Astrocyte (in vitro differentiated cells and primary cell): ENCODE measurements at regions not wholly inside any gene's neighbourhood (a gene's known extent, or its start where the extent isn't known, plus 50 kb on each side); places are given as distances from the start of the nearest gene placed in this dataset.
A peak's percentile ranks its signal among the peaks of the same experiment; 100 is the strongest.

Experiments
- DNase-seq: peaks from one replicate; pipeline ENCODE4 v3.0.0-alpha.2; 2010; ENCODE audit warnings: low read depth
- FAIRE-seq: peaks from 2 replicates; lab custom pipeline; 2011; peaks lifted over from hg19 to GRCh38; lab: Jason Lieb, UNC
- H2AFZ ChIP-seq: 2 replicates; pipeline ENCODE4 v1.6.0; 2012; ENCODE audit warnings: low read depth, low read length, inconsistent platforms
- H3K27ac ChIP-seq: 2 replicates; pipeline ENCODE4 v1.5.1; 2011; ENCODE audit warnings: low read depth, low read length, inconsistent platforms
- H3K27me3 ChIP-seq: 2 replicates; pipeline ENCODE4 v1.6.0; 2011; ENCODE audit warnings: low read length, inconsistent platforms; ENCODE audit not compliant: insufficient read depth
- H3K36me3 ChIP-seq: 2 replicates; pipeline ENCODE4 v1.5.1; 2011; ENCODE audit warnings: low read length, inconsistent platforms; ENCODE audit not compliant: insufficient read depth
- H3K4me1 ChIP-seq: 2 replicates; pipeline ENCODE4 v1.5.1; 2011; ENCODE audit warnings: low read length, inconsistent platforms; ENCODE audit not compliant: insufficient read depth
- H3K4me2 ChIP-seq: 2 replicates; pipeline ENCODE4 v1.6.0; 2012; ENCODE audit warnings: low read length, inconsistent platforms
- H3K4me3 ChIP-seq: 2 replicates; pipeline ENCODE4 v1.5.1; 2011; ENCODE audit warnings: low read depth, mild to moderate bottlenecking, low read length, inconsistent platforms; ENCODE audit not compliant: insufficient read depth
- H3K79me2 ChIP-seq: 2 replicates; pipeline ENCODE4 v1.6.0; 2012; ENCODE audit warnings: mild to moderate bottlenecking, low read length, inconsistent platforms; ENCODE audit not compliant: insufficient read depth
- H3K9ac ChIP-seq: 2 replicates; pipeline ENCODE4 v1.6.0; 2012; ENCODE audit warnings: mild to moderate bottlenecking, low read length, inconsistent platforms
- H3K9me3 ChIP-seq: 2 replicates; pipeline ENCODE4 v1.5.1; 2012; ENCODE audit warnings: low read depth, mild to moderate bottlenecking, low read length, inconsistent platforms; ENCODE audit not compliant: insufficient read depth
- H4K20me1 ChIP-seq: 2 replicates; pipeline ENCODE4 v1.6.0; 2012; ENCODE audit warnings: low read length, inconsistent platforms; ENCODE audit not compliant: insufficient read depth
- H3K27ac Mint-ChIP-seq: one replicate; pipeline ENCODE4 v1.8.0; 2021; ENCODE audit warnings: mild to moderate bottlenecking, mixed read lengths; ENCODE audit not compliant: unreplicated experiment
- H3K27me3 Mint-ChIP-seq: one replicate; pipeline ENCODE4 v1.8.0; 2021; ENCODE audit warnings: low read depth, mixed read lengths; ENCODE audit not compliant: unreplicated experiment
- H3K36me3 Mint-ChIP-seq: one replicate; pipeline ENCODE4 v1.8.0; 2021; ENCODE audit warnings: low read depth, mixed read lengths; ENCODE audit not compliant: unreplicated experiment
- H3K4me1 Mint-ChIP-seq: one replicate; pipeline ENCODE4 v1.8.0; 2021; ENCODE audit warnings: low read depth, mixed read lengths; ENCODE audit not compliant: unreplicated experiment
- H3K4me3 Mint-ChIP-seq: one replicate; pipeline ENCODE4 v1.8.0; 2021; ENCODE audit warnings: mild to moderate bottlenecking, moderate library complexity, mixed read lengths; ENCODE audit not compliant: unreplicated experiment
- H3K9me3 Mint-ChIP-seq: one replicate; pipeline ENCODE4 v1.8.0; 2021; ENCODE audit warnings: mild to moderate bottlenecking, mixed read lengths; ENCODE audit not compliant: unreplicated experiment
- CTCF ChIP-seq: IDR thresholded peaks from 2 replicates; pipeline ENCODE4 v1.5.1; 2011; ENCODE audit warnings: low read depth, mild to moderate bottlenecking, inconsistent platforms, low read length, moderate library complexity; ENCODE audit not compliant: insufficient read depth
- EZH2 ChIP-seq: IDR thresholded peaks from 2 replicates; pipeline ENCODE4 v1.6.1; 2012; ENCODE audit warnings: mild to moderate bottlenecking, low read length, inconsistent platforms; ENCODE audit not compliant: insufficient read depth

- no peaks in the 10 kb centered on the region for H4K20me1 ChIP-seq
- no peaks in the 10 kb centered on the region for H3K9me3 ChIP-seq
- Mint-ChIP-seq H3K27ac (no peak overlapping the region), H3K36me3 (peaks cover 1% of the 10 kb centered on the region), H3K27me3 (peaks cover 8% of the 10 kb centered on the region), H3K9me3 (peaks cover 3% of the 10 kb centered on the region), H3K4me1 (peaks cover 14% of the 10 kb centered on the region), H3K4me3 (no peak overlapping the region)
- peaks cover 13% of the 10 kb centered on the region for H3K27me3 ChIP-seq
- FAIRE-seq = no peak
- no peak overlapping the region for H3K4me3 ChIP-seq
- no peak for DNase-seq
- TF ChIP-seq EZH2 (no peak), CTCF (no peak)
- H3K36me3 ChIP-seq = no peaks in the 10 kb centered on the region
- no peak overlapping the region for H3K9ac ChIP-seq
- H3K79me2 ChIP-seq = no peaks in the 10 kb centered on the region
- H2AFZ ChIP-seq = no peak overlapping the region
- H3K4me2 ChIP-seq = no peak overlapping the region
- H3K4me1 ChIP-seq = peaks cover 4% of the 10 kb centered on the region
- no peak overlapping the region for H3K27ac ChIP-seq
These were observed 313.5 kb downstream of the AGTPBP1 start for GRCh38 chr9:85428230-85428629.

GRCh38 chr9:85427772-85428171 is 314.0 kb downstream of the AGTPBP1 start:
- H3K9me3 Mint-ChIP-seq = peaks cover 3% of the 10 kb centered on the region
- Histone ChIP-seq H3K9me3 (no peaks in the 10 kb centered on the region), H4K20me1 (no peaks in the 10 kb centered on the region), H3K4me3 (no peak overlapping the region), H3K4me2 (no peak overlapping the region), H3K79me2 (no peaks in the 10 kb centered on the region), H3K36me3 (no peaks in the 10 kb centered on the region), H2AFZ (no peak overlapping the region), H3K4me1 (peaks cover 4% of the 10 kb centered on the region), H3K27me3 (peaks cover 13% of the 10 kb centered on the region), H3K27ac (no peak overlapping the region), H3K9ac (no peak overlapping the region)
- no peak for TF ChIP-seq CTCF
- TF ChIP-seq EZH2 = no peak
- peaks cover 14% of the 10 kb centered on the region for H3K4me1 Mint-ChIP-seq
- peaks cover 8% of the 10 kb centered on the region for H3K27me3 Mint-ChIP-seq
- no peak for DNase-seq
- no peak for FAIRE-seq
- no peak overlapping the region for H3K27ac Mint-ChIP-seq
- peaks cover 1% of the 10 kb centered on the region for H3K36me3 Mint-ChIP-seq
- H3K4me3 Mint-ChIP-seq = no peak overlapping the region

- Histone ChIP-seq H3K27me3 (peaks cover 13% of the 10 kb centered on the region), H3K9ac (no peak overlapping the region), H3K4me2 (peak overlapping the region; percentile 8), H3K4me1 (peaks cover 11% of the 10 kb centered on the region), H2AFZ (no peak overlapping the region), H3K36me3 (no peaks in the 10 kb centered on the region), H3K4me3 (no peak overlapping the region), H3K79me2 (no peaks in the 10 kb centered on the region), H3K27ac (no peak overlapping the region), H3K9me3 (no peaks in the 10 kb centered on the region), H4K20me1 (no peaks in the 10 kb centered on the region)
- Mint-ChIP-seq H3K4me1 (peaks cover 32% of the 10 kb centered on the region), H3K36me3 (peaks cover 1% of the 10 kb centered on the region), H3K9me3 (peaks cover 5% of the 10 kb centered on the region), H3K4me3 (peak overlapping the region; percentile 18), H3K27me3 (peaks cover 8% of the 10 kb centered on the region), H3K27ac (peak overlapping the region; percentile 70)
- FAIRE-seq (no peak), DNase-seq (no peak)
- TF ChIP-seq EZH2 (no peak), CTCF (peak; percentile 68)
These were observed 316.6 kb downstream of the AGTPBP1 start for GRCh38 chr9:85425153-85425611.
